WTC11 (cell line): ENCODE measurements at regions not wholly inside any gene's neighbourhood (a gene's known extent, or its start where the extent isn't known, plus 50 kb on each side); places are given as distances from the start of the nearest gene placed in this dataset.

Source experiments
- ATAC-seq: fragments of 200-7000 bp; cut with Tn5 transposase; 2 replicates; pipeline ENCODE4 v1.10.0; 2021; ENCODE audit warnings: mild to moderate bottlenecking, moderate library complexity
- CTCF ChIA-PET: fragments of 300-600 bp; sonication (Branson Sonifier 250); formaldehyde crosslinking; loops from one replicate; lab custom pipeline; 2021; ENCODE audit warnings: antibody characterized with exemption; lab: Charles Lee
- POLR2A ChIA-PET: fragments of 350-600 bp; sonication (Branson Sonifier 250); formaldehyde crosslinking; loops from one replicate; lab custom pipeline; 2021; ENCODE audit warnings: antibody characterized with exemption; lab: Charles Lee
- DNase-seq: peaks from one replicate; pipeline ENCODE4 v3.0.0; 2021; ENCODE audit warnings: low spot score
- H3K27ac Mint-ChIP-seq: 2 replicates; pipeline ENCODE4 v1.8.0; 2021; ENCODE audit warnings: mixed read lengths
- H3K27me3 Mint-ChIP-seq: 2 replicates; pipeline ENCODE4 v1.8.0; 2021; ENCODE audit warnings: low read depth, mild to moderate bottlenecking, moderate library complexity, mixed read lengths
- H3K36me3 Mint-ChIP-seq: 2 replicates; pipeline ENCODE4 v1.8.0; 2021; ENCODE audit warnings: mixed read lengths
- H3K4me1 Mint-ChIP-seq: 2 replicates; pipeline ENCODE4 v1.8.0; 2022; ENCODE audit warnings: mixed read lengths
- H3K4me3 Mint-ChIP-seq: 2 replicates; pipeline ENCODE4 v1.8.0; 2021; ENCODE audit warnings: mild to moderate bottlenecking, moderate library complexity, mixed read lengths
- H3K9me3 Mint-ChIP-seq: 2 replicates; pipeline ENCODE4 v1.8.0; 2021; ENCODE audit warnings: mixed read lengths
- CREM ChIP-seq: sonication (generic); formaldehyde crosslinking; IDR thresholded peaks from 2 replicates; pipeline ENCODE4 v1.8.1; 2022; ENCODE audit warnings: mild to moderate bottlenecking, missing genetic modification reagents, moderate library complexity
- ELF4 ChIP-seq: sonication (generic); formaldehyde crosslinking; IDR thresholded peaks from 2 replicates; pipeline ENCODE4 v1.8.1; 2022; ENCODE audit warnings: low read depth, mild to moderate bottlenecking, moderate library complexity, missing genetic modification reagents
- FOXP1 ChIP-seq: sonication (generic); formaldehyde crosslinking; IDR thresholded peaks from 2 replicates; pipeline ENCODE4 v1.8.0; 2022; ENCODE audit warnings: missing genetic modification reagents, mild to moderate bottlenecking, moderate library complexity, borderline replicate concordance
- GABPB1 ChIP-seq: sonication (generic); formaldehyde crosslinking; IDR thresholded peaks from 2 replicates; pipeline ENCODE4 v1.8.1; 2023; ENCODE audit warnings: mild to moderate bottlenecking, missing genetic modification reagents
- HMGA2 ChIP-seq: fragments of 250-450 bp; sonication (Bioruptor Pico); IDR thresholded peaks from 2 replicates; pipeline ENCODE4 v1.4.0; 2021; ENCODE audit warnings: mild to moderate bottlenecking, moderate library complexity
- IRF2 ChIP-seq: sonication (generic); formaldehyde crosslinking; IDR thresholded peaks from 2 replicates; pipeline ENCODE4 v1.8.0; 2022; ENCODE audit warnings: low read depth, missing genetic modification reagents, borderline replicate concordance
- OVOL2 ChIP-seq: fragments of 250-450 bp; sonication (Bioruptor Pico); IDR thresholded peaks from 2 replicates; pipeline ENCODE4 v1.9.0; 2021; ENCODE audit warnings: mild to moderate bottlenecking, borderline replicate concordance
- RELA ChIP-seq: sonication (generic); formaldehyde crosslinking; IDR thresholded peaks from 2 replicates; pipeline ENCODE4 v1.8.1; 2022; ENCODE audit warnings: missing genetic modification reagents, mild to moderate bottlenecking, borderline replicate concordance
- SMAD4 ChIP-seq: sonication (generic); formaldehyde crosslinking; IDR thresholded peaks from 2 replicates; pipeline ENCODE4 v1.8.0; 2022; ENCODE audit warnings: mild to moderate bottlenecking, missing genetic modification reagents
- TEAD1 ChIP-seq: sonication (generic); formaldehyde crosslinking; IDR thresholded peaks from 2 replicates; pipeline ENCODE4 v1.8.0; 2022; ENCODE audit warnings: mild to moderate bottlenecking, missing genetic modification reagents
- TEAD4 ChIP-seq: sonication (generic); formaldehyde crosslinking; IDR thresholded peaks from 2 replicates; pipeline ENCODE4 v1.8.0; 2022; ENCODE audit warnings: mild to moderate bottlenecking, missing genetic modification reagents
- ZNF219 ChIP-seq: sonication (generic); formaldehyde crosslinking; IDR thresholded peaks from 2 replicates; pipeline ENCODE4 v1.8.0; 2023; ENCODE audit warnings: missing genetic modification reagents, mild to moderate bottlenecking, borderline replicate concordance
- ZNF423 ChIP-seq: fragments of 250-450 bp; sonication (Bioruptor Pico); IDR thresholded peaks from 2 replicates; pipeline ENCODE4 v2.1.2; 2022; ENCODE audit warnings: mild to moderate bottlenecking, moderate library complexity
- TF ChIP-seq, protein P1 (sequence below): sonication (generic); formaldehyde crosslinking; IDR thresholded peaks from 2 replicates; pipeline ENCODE4 v1.8.1; 2022; ENCODE audit warnings: low read depth, missing genetic modification reagents, borderline replicate concordance
- TF ChIP-seq, protein P2 (sequence below): fragments of 250-450 bp; sonication (Bioruptor Pico); IDR thresholded peaks from 2 replicates; pipeline ENCODE4 v1.9.0; 2021; ENCODE audit warnings: mild to moderate bottlenecking, borderline replicate concordance
- TF ChIP-seq, protein P3 (sequence below): sonication (generic); formaldehyde crosslinking; IDR thresholded peaks from 2 replicates; pipeline ENCODE4 v1.8.1; 2022; ENCODE audit warnings: low read depth, mild to moderate bottlenecking, moderate library complexity, missing genetic modification reagents, borderline replicate concordance
- TF ChIP-seq, protein P4 (sequence below): fragments of 250-450 bp; sonication (Bioruptor Pico); conservative IDR thresholded peaks from 2 replicates; pipeline ENCODE4 v1.9.0; 2021; ENCODE audit warnings: mild to moderate bottlenecking
- TF ChIP-seq, protein P5 (sequence below): sonication (generic); formaldehyde crosslinking; IDR thresholded peaks from 2 replicates; pipeline ENCODE4 v1.8.0; 2022; ENCODE audit warnings: mild to moderate bottlenecking, missing genetic modification reagents
- TF ChIP-seq, protein P6 (sequence below): sonication (generic); formaldehyde crosslinking; IDR thresholded peaks from 2 replicates; pipeline ENCODE4 v1.8.1; 2023; ENCODE audit warnings: mild to moderate bottlenecking, missing genetic modification reagents, moderate library complexity
- TF ChIP-seq, protein P7 (sequence below): fragments of 250-450 bp; sonication (Bioruptor Pico); IDR thresholded peaks from 2 replicates; pipeline ENCODE4 v1.8.0; 2021; ENCODE audit warnings: mild to moderate bottlenecking
- TF ChIP-seq, protein P8 (sequence below): fragments of 250-450 bp; sonication (Bioruptor Pico); IDR thresholded peaks from 2 replicates; pipeline ENCODE4 v1.9.0; 2021; ENCODE audit warnings: mild to moderate bottlenecking

DNA sequence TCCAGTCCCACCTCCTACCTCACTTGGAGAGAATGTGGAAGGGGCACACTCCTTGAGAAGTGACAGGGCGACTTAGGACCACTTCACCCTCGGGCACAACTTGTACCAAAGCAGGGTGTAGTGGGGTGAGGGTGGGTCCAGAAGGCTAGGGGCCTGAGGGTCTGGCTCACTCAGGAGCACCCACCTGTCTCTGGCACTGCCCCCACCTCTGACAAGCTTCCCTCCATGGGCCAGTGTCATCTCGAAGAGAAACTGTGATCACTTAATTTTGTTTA lies 76.9 kb upstream of the OLFM1 start (continued):
- TF ChIP-seq ZNF219 (no peak), CREM (CRISPR knock-in tag) (no peak)
- TF ChIP-seq, protein P1, sequence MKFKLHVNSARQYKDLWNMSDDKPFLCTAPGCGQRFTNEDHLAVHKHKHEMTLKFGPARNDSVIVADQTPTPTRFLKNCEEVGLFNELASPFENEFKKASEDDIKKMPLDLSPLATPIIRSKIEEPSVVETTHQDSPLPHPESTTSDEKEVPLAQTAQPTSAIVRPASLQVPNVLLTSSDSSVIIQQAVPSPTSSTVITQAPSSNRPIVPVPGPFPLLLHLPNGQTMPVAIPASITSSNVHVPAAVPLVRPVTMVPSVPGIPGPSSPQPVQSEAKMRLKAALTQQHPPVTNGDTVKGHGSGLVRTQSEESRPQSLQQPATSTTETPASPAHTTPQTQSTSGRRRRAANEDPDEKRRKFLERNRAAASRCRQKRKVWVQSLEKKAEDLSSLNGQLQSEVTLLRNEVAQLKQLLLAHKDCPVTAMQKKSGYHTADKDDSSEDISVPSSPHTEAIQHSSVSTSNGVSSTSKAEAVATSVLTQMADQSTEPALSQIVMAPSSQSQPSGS (CRISPR knock-in tag): no peak
- TF ChIP-seq, protein P2, sequence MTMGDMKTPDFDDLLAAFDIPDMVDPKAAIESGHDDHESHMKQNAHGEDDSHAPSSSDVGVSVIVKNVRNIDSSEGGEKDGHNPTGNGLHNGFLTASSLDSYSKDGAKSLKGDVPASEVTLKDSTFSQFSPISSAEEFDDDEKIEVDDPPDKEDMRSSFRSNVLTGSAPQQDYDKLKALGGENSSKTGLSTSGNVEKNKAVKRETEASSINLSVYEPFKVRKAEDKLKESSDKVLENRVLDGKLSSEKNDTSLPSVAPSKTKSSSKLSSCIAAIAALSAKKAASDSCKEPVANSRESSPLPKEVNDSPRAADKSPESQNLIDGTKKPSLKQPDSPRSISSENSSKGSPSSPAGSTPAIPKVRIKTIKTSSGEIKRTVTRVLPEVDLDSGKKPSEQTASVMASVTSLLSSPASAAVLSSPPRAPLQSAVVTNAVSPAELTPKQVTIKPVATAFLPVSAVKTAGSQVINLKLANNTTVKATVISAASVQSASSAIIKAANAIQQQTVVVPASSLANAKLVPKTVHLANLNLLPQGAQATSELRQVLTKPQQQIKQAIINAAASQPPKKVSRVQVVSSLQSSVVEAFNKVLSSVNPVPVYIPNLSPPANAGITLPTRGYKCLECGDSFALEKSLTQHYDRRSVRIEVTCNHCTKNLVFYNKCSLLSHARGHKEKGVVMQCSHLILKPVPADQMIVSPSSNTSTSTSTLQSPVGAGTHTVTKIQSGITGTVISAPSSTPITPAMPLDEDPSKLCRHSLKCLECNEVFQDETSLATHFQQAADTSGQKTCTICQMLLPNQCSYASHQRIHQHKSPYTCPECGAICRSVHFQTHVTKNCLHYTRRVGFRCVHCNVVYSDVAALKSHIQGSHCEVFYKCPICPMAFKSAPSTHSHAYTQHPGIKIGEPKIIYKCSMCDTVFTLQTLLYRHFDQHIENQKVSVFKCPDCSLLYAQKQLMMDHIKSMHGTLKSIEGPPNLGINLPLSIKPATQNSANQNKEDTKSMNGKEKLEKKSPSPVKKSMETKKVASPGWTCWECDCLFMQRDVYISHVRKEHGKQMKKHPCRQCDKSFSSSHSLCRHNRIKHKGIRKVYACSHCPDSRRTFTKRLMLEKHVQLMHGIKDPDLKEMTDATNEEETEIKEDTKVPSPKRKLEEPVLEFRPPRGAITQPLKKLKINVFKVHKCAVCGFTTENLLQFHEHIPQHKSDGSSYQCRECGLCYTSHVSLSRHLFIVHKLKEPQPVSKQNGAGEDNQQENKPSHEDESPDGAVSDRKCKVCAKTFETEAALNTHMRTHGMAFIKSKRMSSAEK (CRISPR knock-in tag): no peak

DNA sequence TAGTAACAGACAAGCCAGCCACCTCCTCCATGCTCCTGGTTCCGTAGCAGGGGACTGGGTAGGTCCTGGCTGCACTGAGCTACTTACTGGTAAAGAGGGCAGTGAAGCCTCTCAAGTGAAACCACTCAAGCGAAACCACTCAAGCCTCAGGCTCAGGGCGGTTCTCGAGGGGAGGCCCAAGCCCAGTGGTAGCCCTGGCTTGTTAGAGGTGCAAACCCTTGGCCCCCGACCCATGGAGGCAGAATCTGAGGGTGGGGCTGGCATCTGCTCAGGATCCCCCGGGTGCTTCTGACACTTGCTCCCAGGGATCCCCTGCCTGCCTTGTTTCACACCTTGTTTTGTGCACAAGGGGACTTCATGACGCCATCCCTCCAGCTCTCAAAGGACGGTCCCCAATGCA lies 76.5 kb upstream of the OLFM1 start:
- no peaks in the 10 kb centered on the region for H3K27me3 Mint-ChIP-seq
- ChIA-PET CTCF (no interaction called here), POLR2A (no interaction called here)
- TF ChIP-seq TEAD4 (CRISPR knock-in tag) (no peak), FOXP1 (no peak), HMGA2 (CRISPR knock-in tag) (no peak), IRF2 (CRISPR knock-in tag) (no peak), OVOL2 (CRISPR knock-in tag) (no peak), CREM (CRISPR knock-in tag) (no peak), ELF4 (CRISPR knock-in tag) (no peak), RELA (CRISPR knock-in tag) (no peak), SMAD4 (CRISPR knock-in tag) (no peak), ZNF423 (CRISPR knock-in tag) (no peak), GABPB1 (no peak), TEAD1 (no peak)
- TF ChIP-seq, protein P3, sequence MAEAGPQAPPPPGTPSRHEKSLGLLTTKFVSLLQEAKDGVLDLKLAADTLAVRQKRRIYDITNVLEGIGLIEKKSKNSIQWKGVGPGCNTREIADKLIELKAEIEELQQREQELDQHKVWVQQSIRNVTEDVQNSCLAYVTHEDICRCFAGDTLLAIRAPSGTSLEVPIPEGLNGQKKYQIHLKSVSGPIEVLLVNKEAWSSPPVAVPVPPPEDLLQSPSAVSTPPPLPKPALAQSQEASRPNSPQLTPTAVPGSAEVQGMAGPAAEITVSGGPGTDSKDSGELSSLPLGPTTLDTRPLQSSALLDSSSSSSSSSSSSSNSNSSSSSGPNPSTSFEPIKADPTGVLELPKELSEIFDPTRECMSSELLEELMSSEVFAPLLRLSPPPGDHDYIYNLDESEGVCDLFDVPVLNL (CRISPR knock-in tag): no peak
- TF ChIP-seq, protein P4, sequence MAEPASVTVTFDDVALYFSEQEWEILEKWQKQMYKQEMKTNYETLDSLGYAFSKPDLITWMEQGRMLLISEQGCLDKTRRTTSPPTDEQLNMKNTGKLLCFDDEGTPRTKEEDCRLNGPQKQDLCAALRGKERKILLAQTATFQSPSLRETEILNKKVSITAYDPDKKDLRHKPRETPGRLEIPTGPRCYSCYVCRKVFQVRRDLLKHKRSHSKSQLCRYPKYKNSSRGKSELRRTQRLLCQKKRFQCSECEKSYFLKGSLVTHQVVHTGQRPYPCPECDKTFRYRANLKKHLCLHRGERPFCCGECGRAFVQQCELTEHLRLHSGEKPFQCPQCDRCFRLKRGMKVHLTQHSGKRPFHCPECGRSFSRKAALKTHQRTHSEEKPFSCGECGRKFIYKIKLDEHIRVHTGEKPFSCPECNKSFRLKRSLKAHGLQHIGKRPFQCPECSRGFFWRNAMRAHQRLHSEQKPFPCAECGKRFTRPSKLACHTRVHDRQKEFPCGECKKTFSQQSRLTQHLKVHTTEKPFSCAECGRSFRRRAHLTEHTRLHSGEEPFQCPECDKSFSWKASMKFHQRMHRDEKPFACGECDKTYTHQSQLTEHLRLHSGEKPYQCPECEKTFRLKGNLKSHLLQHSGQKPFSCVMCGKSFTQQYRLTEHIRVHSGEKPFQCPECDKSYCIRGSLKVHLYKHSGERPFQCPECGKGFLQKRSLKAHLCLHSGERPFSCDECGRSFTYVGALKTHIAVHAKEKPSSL (CRISPR knock-in tag): no peak
- TF ChIP-seq, protein P5, sequence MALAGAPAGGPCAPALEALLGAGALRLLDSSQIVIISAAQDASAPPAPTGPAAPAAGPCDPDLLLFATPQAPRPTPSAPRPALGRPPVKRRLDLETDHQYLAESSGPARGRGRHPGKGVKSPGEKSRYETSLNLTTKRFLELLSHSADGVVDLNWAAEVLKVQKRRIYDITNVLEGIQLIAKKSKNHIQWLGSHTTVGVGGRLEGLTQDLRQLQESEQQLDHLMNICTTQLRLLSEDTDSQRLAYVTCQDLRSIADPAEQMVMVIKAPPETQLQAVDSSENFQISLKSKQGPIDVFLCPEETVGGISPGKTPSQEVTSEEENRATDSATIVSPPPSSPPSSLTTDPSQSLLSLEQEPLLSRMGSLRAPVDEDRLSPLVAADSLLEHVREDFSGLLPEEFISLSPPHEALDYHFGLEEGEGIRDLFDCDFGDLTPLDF (CRISPR knock-in tag): no peak
- TF ChIP-seq, protein P6, sequence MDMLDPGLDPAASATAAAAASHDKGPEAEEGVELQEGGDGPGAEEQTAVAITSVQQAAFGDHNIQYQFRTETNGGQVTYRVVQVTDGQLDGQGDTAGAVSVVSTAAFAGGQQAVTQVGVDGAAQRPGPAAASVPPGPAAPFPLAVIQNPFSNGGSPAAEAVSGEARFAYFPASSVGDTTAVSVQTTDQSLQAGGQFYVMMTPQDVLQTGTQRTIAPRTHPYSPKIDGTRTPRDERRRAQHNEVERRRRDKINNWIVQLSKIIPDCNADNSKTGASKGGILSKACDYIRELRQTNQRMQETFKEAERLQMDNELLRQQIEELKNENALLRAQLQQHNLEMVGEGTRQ (CRISPR knock-in tag): no peak
- TF ChIP-seq, protein P7, sequence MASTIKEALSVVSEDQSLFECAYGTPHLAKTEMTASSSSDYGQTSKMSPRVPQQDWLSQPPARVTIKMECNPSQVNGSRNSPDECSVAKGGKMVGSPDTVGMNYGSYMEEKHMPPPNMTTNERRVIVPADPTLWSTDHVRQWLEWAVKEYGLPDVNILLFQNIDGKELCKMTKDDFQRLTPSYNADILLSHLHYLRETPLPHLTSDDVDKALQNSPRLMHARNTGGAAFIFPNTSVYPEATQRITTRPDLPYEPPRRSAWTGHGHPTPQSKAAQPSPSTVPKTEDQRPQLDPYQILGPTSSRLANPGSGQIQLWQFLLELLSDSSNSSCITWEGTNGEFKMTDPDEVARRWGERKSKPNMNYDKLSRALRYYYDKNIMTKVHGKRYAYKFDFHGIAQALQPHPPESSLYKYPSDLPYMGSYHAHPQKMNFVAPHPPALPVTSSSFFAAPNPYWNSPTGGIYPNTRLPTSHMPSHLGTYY: no peak
- TF ChIP-seq, protein P8, sequence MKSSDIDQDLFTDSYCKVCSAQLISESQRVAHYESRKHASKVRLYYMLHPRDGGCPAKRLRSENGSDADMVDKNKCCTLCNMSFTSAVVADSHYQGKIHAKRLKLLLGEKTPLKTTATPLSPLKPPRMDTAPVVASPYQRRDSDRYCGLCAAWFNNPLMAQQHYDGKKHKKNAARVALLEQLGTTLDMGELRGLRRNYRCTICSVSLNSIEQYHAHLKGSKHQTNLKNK (CRISPR knock-in tag): no peak
- H3K36me3 Mint-ChIP-seq: no peaks in the 10 kb centered on the region
- H3K27ac Mint-ChIP-seq: no peak overlapping the region
- H3K4me3 Mint-ChIP-seq: no peak overlapping the region
- DNase-seq (no peak), ATAC-seq (no peak)
- peaks cover 12% of the 10 kb centered on the region for H3K4me1 Mint-ChIP-seq
- H3K9me3 Mint-ChIP-seq: no peaks in the 10 kb centered on the region
